ENCODE measurements at regions not wholly inside any gene's neighbourhood (a gene's known extent, or its start where the extent isn't known, plus 50 kb on each side); places are given as distances from the start of the nearest gene placed in this dataset.

DNA sequence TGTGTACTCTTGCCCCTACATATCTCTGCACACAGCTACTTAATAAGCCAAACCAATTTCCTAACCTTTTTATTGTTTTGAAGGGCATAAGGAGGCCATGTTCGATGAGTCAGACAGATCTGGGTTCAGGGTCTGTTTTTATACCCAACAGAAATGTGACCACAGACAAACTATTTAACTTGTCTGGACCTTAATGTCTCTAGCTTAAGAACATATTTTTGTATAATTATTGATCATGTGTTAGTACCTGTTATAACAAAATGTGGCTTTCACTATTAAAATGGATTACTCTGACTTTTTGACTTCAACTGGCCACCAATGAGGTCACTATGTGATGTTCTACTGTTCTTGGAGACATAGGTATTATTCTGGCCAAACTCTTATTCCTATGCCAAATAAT is 507.8 kb upstream of the USP24 start:
- no peak for DNase-seq

DNA sequence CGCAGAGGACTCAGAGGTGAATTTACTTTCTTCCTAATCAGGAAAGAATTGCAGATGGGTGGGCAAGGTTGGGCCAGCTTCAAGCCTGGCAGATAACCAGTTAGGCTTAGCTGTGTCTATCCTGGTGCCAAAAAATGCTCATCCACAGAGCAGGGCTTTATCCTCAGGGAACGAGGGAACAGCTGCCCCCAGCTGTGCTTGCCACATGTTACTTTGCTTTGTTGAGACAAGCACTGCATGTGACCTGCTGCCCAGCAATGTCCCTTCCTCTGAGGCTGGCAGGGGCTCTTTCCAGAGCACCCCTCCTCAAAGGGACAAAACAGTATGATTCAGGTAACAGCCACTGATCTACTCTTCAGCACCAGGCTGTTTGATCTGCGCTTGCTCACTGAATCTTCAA is 505.1 kb upstream of the USP24 start:
- no peak for DNase-seq

DNA sequence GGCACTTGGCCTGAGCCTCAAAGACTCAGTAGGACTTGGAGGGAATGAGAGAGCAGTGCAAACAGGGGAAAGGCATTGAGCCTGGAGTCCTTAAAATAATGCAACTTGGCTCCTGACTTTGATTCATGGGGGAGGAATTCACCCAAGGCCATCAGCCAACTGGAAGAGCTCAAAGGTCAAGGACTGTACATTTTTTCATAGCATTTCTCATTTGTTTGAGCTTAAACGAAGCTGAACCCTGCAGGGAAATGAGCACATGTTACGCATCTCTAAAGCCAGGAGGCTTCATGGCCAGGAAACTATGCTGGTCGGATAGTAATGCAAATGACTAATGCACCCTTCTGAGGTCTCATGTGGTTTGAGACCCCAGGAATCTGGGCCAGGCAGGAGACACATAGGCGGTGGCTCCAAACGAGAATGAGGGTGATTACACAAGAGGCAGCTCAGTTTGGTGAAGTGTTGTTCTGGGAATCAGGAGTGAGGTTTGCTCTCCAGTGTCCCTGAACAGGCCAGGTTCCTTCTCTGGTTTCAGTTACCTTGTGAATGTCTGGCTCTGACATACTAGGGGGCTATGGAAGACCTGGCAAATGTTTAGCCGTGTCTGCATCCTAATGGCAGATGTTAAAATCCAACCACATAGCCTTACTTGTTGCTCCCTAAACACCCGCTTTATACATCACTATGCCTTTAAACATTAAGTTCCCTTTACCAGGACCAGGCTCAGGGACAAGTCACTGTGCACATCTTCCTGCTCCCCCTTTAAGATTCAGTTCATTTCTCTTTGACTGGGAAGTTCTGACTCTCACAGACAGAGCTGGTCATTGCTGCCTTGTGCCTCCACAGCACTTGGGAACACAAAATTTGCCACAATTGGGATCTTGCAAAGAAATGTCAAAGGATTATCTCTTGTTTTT is 503.9 kb upstream of the USP24 start:
- no peak for DNase-seq

DNA sequence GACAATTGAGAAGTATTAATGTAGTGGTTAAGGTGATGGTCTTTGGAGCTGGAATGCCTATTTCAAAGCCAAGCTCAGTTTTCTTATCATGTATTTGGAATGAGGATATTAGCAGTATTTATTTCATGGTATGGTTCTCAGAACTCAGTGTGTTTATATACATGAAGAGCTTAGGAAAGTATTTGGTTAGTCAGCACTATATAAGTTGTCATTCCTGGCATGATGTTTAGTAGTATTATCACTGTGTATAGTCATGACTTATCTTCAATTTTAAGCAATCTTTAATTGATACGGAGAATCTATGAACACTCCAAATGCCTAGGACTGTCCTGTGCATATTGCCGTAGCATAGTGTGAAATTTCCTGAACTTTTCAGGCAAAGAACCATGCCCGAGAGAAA is 501.9 kb upstream of the USP24 start:
- no peak for DNase-seq

DNA sequence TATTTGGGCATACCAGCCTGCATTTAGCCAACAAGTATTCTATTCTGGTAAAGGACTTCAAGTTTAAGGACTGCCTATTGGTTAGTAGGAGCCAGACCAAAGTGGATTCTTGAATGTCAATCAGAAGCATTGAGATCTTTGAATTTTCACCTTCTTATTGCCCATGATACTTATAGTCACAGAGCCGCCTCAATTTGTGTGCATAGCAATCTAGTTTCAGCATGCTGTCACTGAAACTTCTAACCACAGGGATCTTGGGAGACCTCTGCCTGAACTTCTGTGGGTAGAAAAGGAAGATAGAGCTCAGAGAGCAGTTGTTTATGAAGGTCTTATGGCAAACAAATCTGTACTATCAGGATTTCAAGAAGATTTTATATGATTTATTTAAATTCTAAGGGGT is 501.4 kb upstream of the USP24 start:
- DNase-seq, result no peak

DNA sequence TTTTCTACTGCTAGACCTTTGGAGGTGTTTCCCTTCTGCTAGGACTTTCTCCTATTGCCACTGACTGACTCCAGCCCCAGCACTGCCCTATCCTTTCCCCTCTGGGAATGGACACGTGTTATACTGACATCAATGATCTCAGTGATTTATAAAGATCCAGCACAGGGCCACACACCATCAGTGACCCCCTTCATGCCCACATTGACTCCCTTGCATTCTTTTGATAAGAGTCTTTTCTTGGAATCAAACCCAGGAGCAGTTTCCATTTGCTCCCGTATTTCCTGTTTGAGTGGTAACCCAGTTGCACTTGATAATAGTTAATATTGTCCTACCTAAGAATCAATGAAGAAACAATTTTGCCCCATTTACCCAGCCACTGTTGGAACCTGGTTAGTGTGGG is 501.0 kb upstream of the USP24 start:
- no peak for DNase-seq

DNA sequence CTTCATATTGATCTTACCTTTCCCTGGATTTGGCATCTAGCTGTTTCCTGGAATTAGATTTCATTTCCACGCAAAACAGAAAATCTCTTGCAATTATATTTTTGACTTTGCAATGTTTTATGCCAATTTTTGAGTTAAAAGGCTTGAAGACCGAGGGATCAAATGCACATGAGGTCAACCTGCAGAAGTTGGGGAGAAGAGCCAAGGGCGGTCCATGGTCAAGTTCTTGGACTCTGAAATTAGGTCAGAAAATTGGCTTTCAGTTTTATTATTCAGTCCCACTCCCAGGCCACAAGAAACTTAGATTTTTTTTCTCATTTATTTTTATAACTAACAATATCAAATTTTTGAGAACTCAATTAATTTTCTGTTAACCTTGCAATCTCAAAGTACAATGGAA is 499.1 kb upstream of the USP24 start:
- no peak for DNase-seq

DNA sequence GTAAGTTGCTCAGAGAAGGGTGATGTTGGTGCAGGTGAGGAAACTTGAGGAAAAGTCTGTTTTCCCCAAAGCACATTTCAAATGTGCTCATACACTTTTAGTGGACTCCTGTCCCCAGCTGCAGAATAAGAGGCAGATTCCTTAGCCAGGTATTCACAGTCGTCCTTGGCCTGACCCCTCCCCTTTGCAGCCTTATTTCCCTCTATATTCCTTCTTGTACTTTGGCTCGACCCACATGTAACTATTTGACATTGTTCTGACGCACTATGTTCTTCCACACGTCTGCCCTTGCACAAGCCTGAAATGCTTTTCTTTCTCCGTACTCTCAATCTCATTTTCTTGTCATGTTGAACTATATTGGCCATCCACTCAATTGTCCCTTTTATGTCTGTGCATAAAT is 498.4 kb upstream of the USP24 start:
- no peak for DNase-seq

DNA sequence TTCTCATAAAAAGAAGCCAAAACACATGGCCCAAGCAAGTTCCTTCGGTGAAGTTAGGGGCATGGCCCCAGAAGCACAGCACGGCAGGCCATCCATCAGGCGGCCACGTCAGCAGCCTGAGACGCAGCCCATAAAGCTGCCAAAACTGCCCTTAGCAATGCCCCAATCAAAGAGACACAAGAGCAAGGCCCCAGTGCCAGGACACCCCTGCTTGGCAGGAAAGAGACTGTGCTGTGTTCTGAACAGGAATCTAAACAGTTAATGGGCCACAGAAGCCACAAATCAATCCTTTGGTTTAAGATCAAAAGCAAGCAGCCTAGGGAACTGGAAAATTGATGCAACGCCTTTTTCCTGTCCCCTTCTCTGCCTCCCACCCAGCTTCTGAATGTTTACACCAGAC is 497.0 kb upstream of the USP24 start:
- DNase-seq, result no peak

DNA sequence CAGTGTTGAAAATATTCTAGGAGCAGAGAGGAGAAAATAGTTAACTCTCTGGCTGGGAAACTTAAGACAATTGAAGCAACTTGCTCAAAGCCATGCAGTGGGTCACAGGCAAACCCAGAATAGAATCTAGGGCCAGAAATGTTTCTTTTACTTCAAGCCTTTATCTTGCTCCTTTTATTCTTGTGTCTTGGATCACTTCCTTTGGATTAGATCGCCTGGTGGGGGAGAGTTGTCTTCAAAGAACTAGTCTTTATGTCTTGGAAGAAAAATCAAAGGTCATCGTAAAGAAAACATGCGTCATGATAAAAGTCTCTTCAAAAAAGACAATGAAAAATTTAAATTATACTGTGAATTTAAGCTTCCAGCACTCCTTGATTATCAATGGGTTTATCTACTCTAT is 493.6 kb upstream of the USP24 start:
- no peak for DNase-seq

DNA sequence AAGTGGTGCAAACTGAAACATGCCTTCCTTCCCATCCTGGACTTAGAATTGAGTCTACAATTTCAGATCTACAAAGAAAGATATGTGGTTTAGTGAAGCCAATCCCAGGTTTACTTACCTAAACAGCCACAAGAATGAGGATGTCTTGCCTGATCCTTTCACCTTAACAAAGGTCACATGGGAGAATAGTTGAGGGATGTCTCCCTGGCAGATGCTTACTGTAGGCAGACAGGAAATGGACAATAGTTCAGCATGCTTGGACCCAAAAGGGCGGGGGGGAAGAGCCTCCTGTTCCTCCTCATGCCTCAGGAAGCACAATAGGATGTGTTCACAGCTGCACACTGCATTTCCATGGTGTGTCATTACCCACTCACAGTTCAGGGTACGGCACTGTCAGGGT is 492.7 kb upstream of the USP24 start:
- DNase-seq, result no peak

DNA sequence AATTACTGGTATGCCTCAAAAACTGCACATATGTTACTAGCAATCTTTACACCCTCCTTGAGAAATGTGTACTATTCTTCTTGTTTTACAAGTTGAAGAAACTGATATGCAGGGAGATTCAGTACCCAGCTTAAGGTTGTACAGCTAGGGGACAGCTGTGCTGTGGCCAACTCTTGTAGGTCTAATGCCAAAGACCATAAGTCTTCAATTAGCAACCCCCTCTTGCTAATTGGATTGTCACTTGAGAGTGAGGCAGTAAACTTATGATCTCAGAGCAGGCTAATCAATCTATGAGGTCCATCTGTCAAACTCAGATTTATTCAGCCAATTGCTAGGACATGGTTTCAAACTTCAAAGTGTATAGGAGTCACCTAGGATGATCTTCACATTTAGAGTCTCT is 492.0 kb upstream of the USP24 start:
- DNase-seq, result no peak

DNA sequence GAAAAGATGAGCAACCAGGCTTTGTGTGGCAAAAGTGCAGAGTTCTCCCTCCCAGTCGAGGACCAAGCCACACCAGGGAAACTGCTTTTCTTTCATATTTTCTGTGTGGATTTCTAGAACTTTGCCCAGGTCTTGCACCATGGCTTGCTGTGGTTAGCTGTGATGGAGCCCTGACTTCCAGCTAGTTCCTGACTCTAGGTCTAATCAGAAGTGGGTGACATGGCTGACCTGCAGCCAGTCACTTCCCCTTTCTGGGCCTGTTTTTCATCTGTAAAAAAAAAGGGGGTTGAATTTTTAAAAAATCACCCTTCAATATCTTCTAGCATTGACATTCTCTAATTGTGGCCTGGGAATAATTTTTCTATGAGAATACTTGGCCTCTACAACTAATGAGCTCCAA is 491.2 kb upstream of the USP24 start:
- no peak for DNase-seq

DNA sequence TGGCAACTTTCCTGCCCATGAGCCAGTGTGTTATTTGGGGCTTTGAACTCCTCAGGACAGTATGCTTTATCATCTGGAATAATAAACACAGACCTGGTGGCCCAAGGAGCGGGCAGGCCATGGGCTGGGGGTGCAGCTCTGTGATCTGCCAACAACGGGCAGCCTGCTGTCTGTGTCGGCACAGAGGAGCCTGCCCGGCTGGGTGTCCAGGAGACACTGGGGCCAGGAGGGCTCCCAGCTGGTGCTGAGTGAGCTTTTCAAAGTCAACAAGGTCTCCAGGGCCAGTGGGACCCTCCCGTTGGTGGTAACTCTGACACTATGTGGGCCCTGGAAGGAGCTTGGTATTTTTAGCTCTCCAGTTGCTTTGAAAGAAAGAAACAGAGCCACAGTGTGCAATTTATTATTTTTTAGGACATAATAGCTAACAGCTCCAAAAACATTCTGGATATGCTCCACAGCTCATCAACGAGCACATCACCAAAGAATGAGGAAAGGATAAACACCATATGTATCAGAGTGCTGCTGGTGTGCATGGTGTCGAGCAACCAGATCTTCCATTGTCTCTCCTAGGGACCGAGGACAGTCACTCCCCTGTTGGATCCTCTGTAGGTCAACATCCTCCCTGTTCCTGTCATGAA is 488.7 kb upstream of the USP24 start:
- DNase-seq, result no peak

DNA sequence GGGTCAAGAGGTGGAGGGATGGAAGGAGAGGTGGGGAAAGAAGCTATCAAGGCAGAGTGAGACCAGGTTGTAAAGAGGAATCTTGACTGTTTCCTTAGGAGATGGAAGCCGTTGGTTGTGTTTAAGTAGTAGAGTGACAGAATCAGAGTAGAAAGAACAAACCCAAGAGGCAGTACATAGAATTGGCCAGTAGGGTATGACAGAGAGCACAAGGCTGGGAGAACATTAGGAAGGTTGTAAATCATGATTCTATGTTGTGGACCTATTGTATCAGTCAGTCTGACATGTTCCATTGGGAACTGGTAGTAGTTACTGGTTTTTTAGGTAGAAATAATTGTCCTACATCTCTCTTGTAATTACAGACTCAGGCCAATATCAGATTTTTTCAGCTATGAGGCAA is 486.9 kb upstream of the USP24 start:
- no peak for DNase-seq

DNA sequence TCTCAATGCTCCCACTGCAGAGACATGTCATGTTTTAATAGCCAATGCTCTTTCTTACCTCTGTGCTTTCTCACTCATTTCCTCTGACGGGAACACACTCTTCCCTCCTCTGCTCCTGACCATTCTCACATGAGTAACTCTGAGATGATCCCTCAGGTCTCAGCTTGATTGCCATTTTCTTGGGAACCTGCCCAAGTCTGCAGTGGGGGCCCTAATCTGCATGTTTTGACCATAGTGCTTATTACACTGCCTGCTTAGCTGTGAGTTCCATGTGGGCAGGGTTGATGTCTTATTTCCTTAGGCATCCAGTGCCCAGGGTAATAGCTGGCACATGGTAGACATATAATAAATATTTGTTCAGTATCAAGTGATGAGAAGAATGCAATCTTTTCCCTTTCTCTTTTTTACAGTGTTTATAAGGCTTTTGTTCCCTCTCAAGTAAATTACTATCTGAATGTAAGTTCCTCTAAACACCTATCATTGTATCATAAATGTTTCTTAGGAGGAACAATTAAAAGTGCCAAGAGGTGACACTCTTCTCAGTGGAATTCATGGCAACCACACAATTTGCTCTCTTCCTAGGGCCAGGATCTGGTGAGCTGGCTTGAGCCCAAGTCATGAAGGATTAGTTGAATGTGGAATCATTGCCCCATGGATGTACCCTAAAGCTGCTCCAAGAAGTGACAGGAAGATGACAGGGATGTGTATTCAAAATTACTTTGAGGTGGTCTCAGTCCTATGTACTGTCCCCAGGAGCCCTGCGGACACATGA is 485.4 kb upstream of the USP24 start:
- DNase-seq, result no peak

DNA sequence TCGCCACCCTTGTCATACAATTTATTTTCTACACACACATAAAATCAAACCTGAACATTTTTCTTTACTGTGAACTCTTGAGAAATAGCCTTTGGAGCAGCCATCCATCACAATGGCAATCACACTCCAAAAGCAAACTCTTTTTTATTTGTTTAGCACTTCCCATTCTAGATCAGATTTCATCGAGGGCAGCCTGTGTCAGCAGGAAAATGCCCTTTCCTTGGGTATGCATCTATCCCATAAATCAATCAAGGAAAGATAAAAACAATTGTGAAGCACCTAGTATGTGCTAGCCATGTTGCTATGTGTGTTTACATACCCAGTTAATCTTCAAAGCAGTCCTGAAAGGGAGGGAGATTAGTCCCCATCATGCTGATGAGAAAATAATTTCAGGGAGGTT is 484.1 kb upstream of the USP24 start:
- no peak for DNase-seq

DNA sequence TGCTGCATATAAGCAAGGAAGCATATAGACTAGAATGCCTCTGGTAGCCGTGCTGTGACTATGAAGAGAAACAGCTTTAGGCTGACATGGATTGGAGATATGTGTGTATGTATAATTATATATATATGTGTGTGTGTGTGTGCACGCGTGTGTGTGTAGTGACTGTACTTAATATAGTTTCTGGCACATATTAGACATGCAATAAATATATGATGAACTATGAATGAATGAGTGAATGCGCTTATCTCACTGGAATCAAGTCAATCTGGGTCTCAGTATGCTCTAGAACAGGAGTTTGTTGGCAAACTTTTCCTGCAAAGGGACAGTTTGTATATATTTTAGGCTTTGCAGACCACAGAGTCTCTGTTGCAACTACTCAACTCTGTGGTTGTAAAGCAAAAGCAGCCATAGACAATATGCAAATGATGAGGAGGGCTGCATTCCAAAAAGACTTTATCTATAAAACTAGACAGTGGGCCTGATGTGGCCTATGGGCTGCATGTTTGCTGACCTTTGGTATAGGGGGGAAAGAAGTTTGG is 482.9 kb upstream of the USP24 start:
- no peak for DNase-seq

DNA sequence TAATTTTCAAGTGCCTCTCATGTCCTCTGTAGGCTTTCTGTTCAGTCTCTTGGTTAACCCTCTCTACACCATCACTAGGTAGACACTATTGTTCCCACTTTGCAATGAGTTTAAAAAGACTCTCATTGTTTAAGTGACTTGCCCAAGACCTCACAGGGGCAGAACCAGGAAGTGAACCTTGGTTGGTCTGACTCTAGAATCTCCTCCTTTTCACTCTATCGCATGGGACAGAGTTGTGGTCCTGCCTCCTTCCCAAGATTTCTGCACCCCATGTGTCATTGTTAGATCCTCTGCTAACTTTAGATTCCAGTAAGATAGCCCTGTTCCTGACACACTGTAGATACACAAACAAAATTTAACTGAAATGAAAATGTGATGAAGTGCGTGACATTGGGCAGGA is 481.7 kb upstream of the USP24 start:
- no peak for DNase-seq

DNA sequence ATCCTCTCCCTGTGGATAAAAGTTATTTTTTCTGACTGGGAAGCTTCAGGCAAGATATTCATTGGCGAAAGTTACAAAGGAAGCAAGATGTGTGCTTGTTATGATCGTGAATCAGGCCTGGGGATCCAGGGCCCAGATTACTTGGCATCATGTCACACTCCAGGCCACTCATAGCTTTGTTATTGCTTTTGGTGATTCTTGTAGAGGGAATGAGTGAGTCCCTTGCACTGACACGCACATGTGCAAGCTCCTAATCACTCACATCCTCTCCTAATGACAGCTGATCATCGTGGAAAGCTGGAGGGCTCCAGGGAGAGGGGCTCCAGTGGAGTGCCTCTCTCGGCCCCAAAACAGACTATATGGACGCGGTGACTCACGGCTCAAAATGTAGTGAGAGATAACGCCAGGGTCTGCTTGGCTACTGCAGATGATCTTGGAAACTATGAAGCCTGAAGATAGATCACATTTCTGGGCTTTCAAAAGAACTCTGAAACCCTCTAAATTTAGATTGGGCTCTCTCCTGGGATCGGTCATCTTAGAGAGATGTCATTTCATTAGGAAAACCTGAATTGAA is 481.1 kb upstream of the USP24 start:
- DNase-seq, result no peak

DNA sequence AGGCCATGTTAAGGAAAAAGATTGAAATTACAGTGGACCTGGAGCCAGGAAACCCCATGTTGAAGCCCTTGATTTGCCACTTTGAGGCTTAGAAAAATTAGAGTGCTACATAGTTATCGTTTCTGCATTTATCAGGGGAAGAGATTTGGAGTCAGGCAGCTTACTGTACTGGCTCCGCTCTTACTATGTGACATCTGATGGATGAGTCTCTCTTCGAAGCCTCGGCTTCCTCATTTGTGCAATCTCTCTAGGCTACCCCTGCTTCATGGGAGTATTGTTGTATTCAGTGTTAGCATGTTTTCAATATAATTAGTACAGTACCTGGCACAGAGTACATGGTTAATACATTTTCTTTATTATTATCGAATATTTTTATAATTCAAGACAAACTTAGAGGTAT is 480.4 kb upstream of the USP24 start:
- DNase-seq, result no peak

DNA sequence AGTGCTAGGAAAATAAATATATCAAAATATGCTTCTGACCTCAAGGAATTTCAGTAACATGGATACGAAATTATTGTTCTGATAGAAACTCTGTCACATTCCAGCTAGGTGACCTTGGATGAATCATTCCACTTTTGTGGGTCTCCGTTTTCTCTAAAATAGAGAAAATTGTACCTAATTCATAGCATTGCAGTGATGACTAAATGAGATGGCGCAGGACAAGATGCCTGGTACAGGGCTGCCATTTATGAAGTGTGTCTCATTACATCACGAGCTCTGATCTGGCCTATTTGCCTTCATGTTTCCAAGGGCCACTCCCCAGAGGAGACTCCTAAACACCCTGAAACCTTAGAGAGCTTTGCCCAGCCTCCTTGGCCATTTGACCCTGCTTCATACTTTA is 480.0 kb upstream of the USP24 start:
- no peak for DNase-seq

DNA sequence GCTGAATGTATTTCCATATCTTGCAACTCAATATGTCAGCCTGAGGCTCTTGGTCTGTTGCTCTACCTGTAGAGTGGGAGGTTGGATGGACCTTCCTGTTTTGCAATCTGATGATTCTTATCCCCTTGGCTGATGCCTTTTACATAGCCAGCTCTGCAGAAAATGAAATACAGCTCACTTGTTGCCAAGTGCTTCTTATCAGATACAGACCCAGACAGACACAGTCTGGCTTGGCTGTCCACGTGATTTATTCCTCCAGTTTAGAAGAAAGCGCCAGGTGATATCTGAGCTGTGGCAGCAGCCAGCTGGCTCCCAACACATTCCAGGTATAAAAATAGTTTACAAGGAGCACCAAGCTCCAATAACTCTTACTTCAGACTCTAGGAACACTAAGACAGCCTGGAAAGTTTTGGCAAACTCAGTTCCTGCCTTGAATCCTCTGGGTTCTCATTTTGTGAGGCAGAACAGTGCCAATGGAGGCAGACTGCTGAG is 479.2 kb upstream of the USP24 start:
- DNase-seq, result no peak

Measured in activated naive CD4-positive, alpha-beta T cell (primary cell).